ENCODE measurements at regions not wholly inside any gene's neighbourhood (a gene's known extent, or its start where the extent isn't known, plus 50 kb on each side); places are given as distances from the start of the nearest gene placed in this dataset.

- TF ChIP-seq ARNTL (CRISPR knock-in tag; IDR thresholded peaks at IDR 0.05; ENCODE audit: borderline replicate concordance, low read depth) (no peak), SNAI2 (CRISPR knock-in tag; IDR thresholded peaks at IDR 0.05) (no peak), ISL1 (CRISPR knock-in tag; IDR thresholded peaks at IDR 0.05) (no peak), BACH2 (CRISPR knock-in tag; IDR thresholded peaks at IDR 0.05; ENCODE audit: borderline replicate concordance) (no peak), CREB5 (CRISPR knock-in tag; IDR thresholded peaks at IDR 0.05; ENCODE audit: low read depth) (no peak), PPARA (CRISPR knock-in tag; IDR thresholded peaks at IDR 0.05; ENCODE audit: borderline replicate concordance) (no peak), GLIS3 (CRISPR knock-in tag; IDR thresholded peaks at IDR 0.05) (no peak), ZNF565 (CRISPR knock-in tag; conservative IDR thresholded peaks at IDR 0.05; ENCODE audit: low read depth) (no peak), CSRNP3 (CRISPR knock-in tag; IDR thresholded peaks at IDR 0.05) (no peak), ZFP3 (CRISPR knock-in tag; IDR thresholded peaks at IDR 0.05) (no peak), PATZ1 (CRISPR knock-in tag; IDR thresholded peaks at IDR 0.05; ENCODE audit: borderline replicate concordance) (no peak), TSHZ2 (CRISPR knock-in tag; IDR thresholded peaks at IDR 0.05) (no peak), ZNF70 (CRISPR knock-in tag; IDR thresholded peaks at IDR 0.05) (no peak), ZC3H10 (CRISPR knock-in tag; IDR thresholded peaks at IDR 0.05) (no peak), POU6F1 (CRISPR knock-in tag; IDR thresholded peaks at IDR 0.05; ENCODE audit: borderline replicate concordance, low read depth) (no peak), ESRRG (CRISPR knock-in tag; IDR thresholded peaks at IDR 0.05) (no peak), TOX (CRISPR knock-in tag; IDR thresholded peaks at IDR 0.05; ENCODE audit: borderline replicate concordance) (no peak), OSR1 (CRISPR knock-in tag; IDR thresholded peaks at IDR 0.05) (no peak), ZFP30 (CRISPR knock-in tag; IDR thresholded peaks at IDR 0.05) (no peak), ZNF8 (CRISPR knock-in tag; IDR thresholded peaks at IDR 0.05) (no peak)
- ATAC-seq: peak; percentile 79
Observed at GRCh38 chr7:120089968-120090367, 183.0 kb upstream of the KCND2 start.

- TF ChIP-seq GLIS3 (CRISPR knock-in tag; IDR thresholded peaks at IDR 0.05): no peak
- no peak for TF ChIP-seq OSR1 (CRISPR knock-in tag; IDR thresholded peaks at IDR 0.05)
- TF ChIP-seq PATZ1 (CRISPR knock-in tag; IDR thresholded peaks at IDR 0.05; ENCODE audit: borderline replicate concordance): no peak
- no peak for TF ChIP-seq ZNF70 (CRISPR knock-in tag; IDR thresholded peaks at IDR 0.05)
- no peak for TF ChIP-seq ISL1 (CRISPR knock-in tag; IDR thresholded peaks at IDR 0.05)
- no peak for TF ChIP-seq ZNF8 (CRISPR knock-in tag; IDR thresholded peaks at IDR 0.05)
- no peak for TF ChIP-seq TCF4 (CRISPR knock-in tag; IDR thresholded peaks at IDR 0.05; ENCODE audit: borderline replicate concordance)
- TF ChIP-seq ESRRG (CRISPR knock-in tag; IDR thresholded peaks at IDR 0.05): no peak
- TF ChIP-seq ZC3H10 (CRISPR knock-in tag; IDR thresholded peaks at IDR 0.05): no peak
- no peak for TF ChIP-seq ARNTL (CRISPR knock-in tag; IDR thresholded peaks at IDR 0.05; ENCODE audit: borderline replicate concordance, low read depth)
- TF ChIP-seq BACH2 (CRISPR knock-in tag; IDR thresholded peaks at IDR 0.05; ENCODE audit: borderline replicate concordance): no peak
- TF ChIP-seq ZFP30 (CRISPR knock-in tag; IDR thresholded peaks at IDR 0.05): no peak
- no peak for TF ChIP-seq SNAI2 (CRISPR knock-in tag; IDR thresholded peaks at IDR 0.05)
- TF ChIP-seq CSDC2 (CRISPR knock-in tag; IDR thresholded peaks at IDR 0.05): no peak
- TF ChIP-seq ZFP3 (CRISPR knock-in tag; IDR thresholded peaks at IDR 0.05): no peak
- TF ChIP-seq RARB (CRISPR knock-in tag; IDR thresholded peaks at IDR 0.05): no peak
- no peak for TF ChIP-seq TSHZ2 (CRISPR knock-in tag; IDR thresholded peaks at IDR 0.05)
- no peak for TF ChIP-seq TOX (CRISPR knock-in tag; IDR thresholded peaks at IDR 0.05; ENCODE audit: borderline replicate concordance)
- TF ChIP-seq PPARA (CRISPR knock-in tag; IDR thresholded peaks at IDR 0.05; ENCODE audit: borderline replicate concordance): no peak
- no peak for TF ChIP-seq CSRNP3 (CRISPR knock-in tag; IDR thresholded peaks at IDR 0.05)
- no peak for ATAC-seq
Observed at GRCh38 chr7:120091807-120092206, 181.2 kb upstream of the KCND2 start.

Measured in SK-N-SH treated with all-trans-retinoic acid at 6 μM for 48 hours (cell line).